Stimulated activated CD8-positive, alpha-beta memory T cell treated with anti-CD3 and anti-CD28 coated beads, Interleukin-12 subunit alpha, Interleukin-12 subunit beta, amount 100 ng/mL, for 24 hours (primary cell): ENCODE measurements at regions not wholly inside any gene's neighbourhood (a gene's known extent, or its start where the extent isn't known, plus 50 kb on each side); places are given as distances from the start of the nearest gene placed in this dataset.
"Not testable (repeated sequence)": the region's sequence is repeated elsewhere in the genome, so short reads cannot be mapped to it uniquely, and the experiment has no call there.

Experiments used
- DNase-seq: peaks from one replicate; pipeline ENCODE4 v3.0.0-alpha.2; 2020; ENCODE audit errors: extremely low read depth

DNA sequence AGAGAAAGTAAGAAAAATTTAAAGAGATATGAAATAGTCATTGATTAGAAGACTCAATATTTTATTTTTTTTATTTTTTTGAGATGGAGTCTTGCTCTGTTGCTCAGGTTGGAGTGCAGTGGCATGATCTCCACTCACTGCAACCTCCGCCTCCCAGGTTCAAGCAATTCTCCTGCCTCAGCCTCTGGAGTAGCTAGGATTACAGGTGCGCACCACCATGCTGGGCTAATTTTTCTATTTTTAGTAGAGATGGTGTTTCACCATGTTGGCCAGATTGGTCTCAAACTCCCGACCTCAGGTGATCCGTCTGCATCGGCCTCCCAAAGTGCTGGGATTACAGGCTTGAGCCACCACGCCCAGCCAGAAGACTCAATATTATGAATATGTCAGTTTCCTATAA lies 672.6 kb downstream of the UQCRFS1 start:
- not testable (repeated sequence) for DNase-seq

DNA sequence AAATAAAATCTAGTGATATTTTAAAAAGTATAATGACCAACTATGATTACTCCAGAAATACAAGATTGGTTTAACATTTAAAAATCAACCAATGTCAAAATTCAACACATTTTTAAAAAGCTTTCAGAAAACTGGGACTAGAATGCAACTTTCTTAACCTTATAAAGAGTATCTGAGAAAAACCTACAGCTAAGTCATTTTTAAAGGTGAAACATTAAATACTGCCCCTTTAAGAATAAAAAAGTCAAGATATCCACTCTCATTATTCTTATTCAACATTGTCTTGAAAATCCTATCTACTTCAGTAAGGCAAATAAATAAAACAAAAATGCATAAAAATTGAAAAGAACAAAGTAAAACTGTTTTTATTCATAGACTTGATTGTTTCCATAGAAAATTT lies 673.2 kb downstream of the UQCRFS1 start:
- DNase-seq = no peak

DNA sequence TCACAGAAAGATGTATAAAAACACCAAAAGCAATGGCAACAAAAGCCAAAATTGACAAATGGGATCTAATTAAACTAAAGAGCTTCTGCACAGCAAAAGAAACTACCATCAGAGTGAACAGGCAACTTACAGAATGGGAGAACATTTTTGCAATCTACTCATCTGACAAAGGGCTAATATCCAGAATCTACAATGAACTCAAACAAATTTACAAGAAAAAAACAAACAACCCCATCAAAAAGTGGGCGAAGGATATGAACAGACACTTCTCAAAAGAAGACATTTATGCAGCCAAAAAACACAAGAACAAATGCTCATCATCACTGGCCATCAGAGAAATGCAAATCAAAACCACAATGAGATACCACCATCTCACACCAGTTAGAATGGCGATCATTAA lies 674.4 kb downstream of the UQCRFS1 start:
- not testable (repeated sequence) for DNase-seq

DNA sequence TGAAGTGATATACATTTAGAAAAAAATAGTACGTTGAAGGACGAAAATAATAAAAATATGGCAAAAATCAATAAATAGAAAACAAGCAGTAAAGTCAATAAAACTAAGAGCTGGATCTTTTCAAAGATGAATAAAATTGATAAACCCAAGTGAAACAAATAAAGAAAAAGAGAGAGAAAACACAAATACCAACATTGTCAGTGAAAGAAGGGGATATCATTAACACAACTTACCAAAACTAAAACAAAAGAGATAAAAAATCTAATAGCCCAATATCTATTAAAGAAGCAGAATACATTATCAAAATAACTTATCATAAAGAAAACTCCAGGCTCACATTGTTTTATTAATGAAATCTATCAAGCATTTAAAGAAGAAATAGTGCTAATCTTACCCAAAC lies 675.1 kb downstream of the UQCRFS1 start:
- no peak for DNase-seq

DNA sequence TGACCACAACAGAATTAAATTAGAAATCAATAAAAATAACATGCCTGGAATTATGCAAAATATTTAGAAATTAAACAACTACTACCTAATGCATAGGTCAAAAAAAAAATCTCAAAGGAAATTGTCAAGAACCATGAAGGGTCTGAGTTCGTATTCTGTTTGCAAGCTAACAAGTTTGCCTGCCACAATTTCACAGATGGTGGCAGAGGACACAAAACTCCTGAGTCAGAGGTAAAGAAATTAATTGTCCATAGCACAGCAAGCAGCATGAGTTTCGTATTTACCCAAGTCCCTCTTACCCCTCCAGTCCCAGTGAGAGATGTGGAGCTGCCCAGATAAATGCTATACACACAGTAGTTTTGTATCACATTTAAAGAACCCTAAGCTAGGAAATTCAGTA lies 675.9 kb downstream of the UQCRFS1 start:
- no peak for DNase-seq

DNA sequence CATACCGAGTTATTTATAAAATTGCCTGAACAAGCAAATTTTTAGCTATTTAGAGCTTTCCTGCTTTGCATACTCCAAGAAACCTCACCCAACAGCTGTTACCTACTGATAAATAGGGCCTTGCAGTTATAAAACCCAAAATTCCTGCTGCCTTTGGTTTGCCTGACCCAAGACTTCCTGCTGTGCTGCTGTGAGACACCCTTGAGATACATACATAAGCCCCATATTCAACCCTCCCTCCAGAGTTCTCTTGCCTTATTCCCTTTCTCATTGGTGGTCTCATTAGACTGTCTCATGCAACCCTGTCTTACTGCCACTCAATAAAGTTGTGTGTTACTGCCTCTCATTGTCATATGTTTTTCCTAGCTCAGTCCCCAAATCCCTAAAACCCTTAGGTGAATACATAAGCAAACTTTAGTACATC lies 677.6 kb downstream of the UQCRFS1 start:
- DNase-seq = no peak

DNA sequence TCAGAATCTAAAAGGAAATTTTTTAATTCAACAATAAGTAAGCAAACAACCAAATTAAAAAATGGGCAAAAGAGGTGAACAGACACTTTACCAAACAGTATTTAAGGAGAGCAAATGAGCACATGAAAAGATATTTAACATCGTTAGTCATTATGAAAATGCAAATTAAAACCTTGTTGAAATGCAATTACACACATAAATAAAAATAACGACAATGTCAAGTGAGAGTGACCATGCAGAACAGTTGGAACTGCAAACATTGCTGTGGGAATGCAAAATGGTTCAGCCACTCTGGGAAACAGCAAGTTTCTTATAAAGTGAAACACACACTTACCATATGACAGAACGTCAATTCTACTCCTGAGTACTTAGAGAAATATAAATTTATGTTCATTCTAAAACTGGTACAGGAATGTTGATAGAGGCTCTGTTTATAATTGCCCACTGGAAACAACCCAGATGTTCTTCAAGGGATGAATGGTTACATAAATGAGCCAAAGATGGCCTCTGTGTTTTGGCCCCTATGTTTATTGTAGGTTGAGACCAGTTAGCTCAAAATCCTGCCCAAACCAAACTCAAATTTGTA lies 678.1 kb downstream of the UQCRFS1 start:
- no peak for DNase-seq

DNA sequence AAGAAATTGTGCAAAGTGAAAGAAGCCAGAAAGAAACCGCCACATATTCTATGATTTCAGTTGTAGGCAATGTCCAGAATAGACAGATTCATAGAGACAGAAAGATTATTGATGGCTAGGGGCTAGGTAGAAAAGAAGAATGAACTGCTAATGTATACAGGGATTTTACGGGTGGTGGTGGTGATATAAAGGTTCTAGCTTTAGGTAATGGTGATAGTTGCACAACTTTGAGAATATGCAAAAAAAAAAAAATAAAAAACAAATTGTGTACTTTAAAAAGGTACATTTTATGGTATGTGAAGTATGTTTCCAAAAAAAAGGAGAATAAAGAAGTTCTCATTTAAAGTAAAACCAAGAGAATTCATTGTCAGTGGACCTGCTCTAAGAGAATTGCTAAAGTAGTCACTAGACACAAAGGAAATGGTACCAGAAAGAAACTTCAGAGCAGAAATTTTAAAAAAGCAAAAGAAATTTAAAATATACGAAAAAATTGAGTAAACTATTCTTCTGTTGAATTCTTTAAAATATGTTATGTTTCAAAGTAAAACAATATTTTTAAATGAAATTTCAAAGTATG lies 680.1 kb downstream of the UQCRFS1 start:
- no peak for DNase-seq

DNA sequence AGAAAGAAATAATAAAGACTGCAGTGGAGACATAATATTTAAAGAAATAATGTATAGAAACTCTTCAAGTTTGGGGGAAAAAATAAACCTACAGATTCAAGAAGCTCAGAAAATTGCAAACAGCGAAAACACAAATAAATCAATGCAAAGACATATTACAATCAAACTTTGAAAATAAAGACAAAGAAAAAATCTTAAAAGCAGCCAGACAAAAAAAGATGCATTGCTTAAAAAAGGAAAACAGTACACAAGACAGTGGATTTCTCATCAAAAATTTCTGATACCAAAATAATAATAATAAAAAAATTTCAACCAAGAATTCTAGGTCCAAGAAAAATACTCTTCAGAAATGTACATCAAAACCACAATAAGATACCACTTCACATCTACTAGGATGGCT lies 681.0 kb downstream of the UQCRFS1 start:
- DNase-seq = no peak

DNA sequence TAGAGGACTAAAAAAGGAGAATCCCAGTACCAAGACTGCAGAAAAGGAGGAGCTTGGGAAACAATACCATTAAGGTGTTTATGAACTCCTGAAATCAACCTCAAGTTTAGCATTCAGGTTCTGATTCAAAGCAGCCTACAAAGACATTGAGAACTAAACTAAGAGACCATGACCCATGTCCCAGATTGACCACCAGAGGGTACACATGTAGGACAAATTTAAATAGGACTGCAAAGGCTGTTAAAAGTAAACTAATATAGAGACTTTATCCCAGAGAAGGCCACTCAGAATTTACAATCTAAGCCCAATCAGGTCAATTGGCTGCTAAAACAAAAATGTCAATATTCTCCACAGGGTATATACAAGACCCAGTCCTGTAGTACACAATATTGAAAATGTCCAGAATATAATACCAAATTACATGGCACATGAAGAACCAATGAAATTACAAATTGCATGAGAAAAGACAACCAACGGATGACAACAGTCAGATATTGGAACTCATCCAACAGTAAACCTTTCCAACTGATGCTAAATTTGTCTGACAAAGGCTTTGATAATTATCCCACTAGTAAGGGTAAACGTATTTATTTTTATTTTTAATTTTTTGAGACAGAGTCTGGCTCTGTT lies 682.4 kb downstream of the UQCRFS1 start:
- DNase-seq = no peak

DNA sequence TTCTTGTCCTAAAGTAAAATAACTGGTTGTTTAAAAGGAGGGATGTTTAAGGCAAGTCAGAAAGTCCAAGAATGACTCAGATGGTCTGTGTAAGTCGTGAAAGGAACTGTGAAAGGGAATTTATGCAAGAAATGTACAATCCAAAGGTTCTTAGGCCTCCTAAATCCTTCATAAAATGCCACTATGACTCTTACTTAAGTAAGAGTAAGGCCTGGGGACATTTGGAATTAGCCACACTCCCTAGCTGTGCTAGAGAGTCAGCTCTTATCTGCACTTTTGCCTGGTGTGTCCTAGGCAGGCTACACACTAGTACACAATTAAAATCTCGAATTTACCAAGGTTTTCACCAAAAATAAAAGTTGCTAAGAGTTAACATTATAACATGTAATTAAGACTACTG lies 686.9 kb downstream of the UQCRFS1 start:
- no peak for DNase-seq

DNA sequence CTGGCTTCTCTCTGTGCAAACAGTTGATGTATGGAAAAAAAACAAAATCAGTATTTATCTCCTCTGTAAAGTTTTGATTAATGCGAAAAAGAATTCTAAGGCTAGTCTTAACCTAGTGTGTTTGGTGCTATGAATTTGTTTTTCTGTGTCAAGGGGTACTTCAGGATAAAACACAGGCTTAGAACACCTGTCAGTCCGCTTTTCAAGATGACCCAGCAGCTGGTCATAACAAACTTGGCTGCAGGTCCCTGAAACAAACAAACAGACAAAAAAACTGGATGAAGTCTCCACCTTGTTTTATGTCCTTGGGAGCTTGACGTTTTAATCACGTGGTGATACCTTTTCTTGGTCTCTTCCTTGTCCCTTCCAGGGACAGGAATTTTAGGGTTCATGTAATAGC lies 689.3 kb downstream of the UQCRFS1 start:
- DNase-seq = no peak

DNA sequence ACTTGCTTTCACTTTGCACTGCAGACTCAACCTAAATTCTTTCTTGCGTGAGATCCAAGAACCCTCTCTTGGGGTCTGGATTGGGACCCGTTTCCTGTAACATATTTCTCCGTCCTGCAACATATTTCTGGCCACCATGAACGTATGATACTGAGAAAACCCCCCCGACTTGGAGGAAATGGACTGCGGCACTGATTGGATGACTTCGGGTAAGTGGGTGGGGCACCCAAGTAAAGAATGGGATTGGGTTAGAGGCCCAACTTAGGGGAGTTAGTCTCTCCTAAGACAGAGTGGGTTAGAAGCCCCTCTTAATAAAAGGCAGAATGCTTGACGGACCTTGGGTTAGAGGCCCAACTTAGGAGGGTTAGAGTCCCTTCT lies 690.4 kb downstream of the UQCRFS1 start:
- no peak for DNase-seq

DNA sequence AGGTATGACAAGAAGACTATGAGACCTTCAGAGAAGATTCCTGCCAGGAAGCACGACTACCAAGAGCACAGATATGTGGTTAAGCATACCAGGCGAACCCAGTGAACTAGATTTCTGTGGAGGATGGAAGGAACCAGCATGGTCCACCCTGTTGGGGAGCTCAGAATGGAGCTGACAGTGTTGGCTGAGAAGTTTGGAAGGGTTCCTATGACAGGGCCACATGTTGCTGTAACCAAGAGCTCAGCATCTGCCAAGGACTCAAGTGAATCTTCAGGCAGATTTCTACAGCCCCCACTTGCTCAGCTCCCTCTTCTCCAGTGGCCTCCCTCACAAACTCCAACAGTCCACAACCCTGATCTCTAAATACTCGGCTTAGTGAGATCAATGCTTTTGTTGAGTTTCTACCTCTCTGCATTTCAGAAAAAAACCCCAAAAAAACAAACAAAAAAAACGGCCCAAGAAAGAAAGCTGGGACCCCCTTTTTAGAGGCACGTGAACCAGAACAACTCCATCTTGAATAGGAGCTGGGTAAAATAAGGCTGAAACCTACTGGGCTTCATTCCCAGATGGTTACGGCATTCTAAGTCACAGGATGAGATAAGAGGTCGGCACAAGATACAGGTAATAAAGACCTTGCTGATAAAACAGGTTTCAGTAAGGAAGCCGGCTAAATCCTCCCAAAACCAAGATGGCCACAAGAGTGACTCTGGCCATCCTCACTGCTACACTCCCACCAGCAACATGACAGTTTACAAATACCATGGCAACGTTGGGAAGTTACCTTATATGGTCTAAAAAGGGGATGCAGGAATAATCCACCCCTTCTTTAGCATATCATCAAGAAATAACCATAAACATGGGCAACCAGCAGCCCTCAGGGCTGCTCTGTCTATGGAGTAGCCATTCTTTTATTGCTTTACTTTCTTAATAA lies 691.1 kb downstream of the UQCRFS1 start:
- DNase-seq = no peak

DNA sequence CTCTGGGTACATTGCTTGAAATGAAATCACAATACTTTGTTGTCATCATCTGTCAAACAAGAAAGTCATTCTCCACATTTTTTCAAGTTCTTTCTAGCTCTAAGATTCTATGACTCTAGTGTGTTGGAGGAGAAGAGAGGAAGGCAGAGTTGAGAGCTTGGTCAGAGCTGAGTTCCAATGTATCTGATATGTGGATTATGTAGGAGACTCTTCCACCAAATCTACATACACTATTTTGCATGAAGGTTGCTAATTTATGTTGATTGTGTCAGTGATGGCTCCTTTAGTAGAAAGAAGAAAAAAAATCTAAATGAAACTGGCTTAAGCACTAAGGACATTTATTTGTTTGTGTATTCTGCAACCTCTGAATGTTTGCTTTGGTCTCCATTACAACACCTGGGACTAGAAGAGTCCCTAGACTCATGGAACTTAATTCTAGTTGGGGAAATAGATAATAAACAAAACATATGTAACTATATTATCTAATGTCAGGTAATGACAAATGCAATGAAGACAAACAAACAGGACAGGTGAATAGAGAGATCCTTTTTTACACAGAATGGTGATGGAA lies 691.9 kb downstream of the UQCRFS1 start:
- no peak for DNase-seq

DNA sequence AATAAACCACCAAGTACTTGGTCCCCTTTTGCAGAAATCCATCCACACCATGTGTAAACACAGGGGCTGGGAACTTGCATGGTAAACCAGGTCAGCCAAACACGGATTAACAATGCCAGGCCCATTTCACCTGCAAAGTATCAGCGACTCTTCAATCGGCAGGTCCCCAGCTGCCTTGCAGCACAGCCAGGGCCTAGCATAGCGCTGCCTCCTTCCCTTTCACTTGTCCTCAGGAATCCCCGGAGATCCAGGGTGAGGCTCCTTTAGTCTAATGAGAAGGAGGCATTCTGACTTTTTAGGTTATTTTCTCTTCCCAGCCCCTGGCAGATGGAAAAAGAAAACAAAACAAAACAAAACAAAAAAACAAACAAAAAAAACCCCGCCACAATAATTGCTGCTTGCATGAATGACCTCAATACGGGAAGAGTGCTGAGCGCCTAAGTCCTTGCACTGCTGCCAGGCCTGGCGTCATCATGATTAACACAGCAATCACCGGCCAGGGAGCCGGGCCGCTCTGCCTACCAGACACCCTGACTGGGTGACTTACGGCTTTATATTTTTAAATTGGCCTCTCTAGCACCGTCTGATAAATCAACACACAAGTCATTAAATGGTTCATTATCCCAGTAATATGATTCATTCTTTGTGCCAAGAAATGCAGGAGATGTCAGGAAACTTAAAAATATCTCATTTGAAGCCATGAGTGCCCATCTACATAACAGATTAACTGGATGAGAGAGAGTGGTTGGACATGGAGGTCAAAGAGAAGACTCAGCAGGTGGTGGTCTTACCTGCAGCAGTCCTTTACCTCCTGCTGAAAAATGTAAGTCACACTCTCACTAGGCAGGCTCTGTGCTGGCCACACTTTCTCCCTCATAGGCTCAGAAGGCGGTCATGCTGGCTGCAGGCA lies 692.7 kb downstream of the UQCRFS1 start:
- no peak for DNase-seq

DNA sequence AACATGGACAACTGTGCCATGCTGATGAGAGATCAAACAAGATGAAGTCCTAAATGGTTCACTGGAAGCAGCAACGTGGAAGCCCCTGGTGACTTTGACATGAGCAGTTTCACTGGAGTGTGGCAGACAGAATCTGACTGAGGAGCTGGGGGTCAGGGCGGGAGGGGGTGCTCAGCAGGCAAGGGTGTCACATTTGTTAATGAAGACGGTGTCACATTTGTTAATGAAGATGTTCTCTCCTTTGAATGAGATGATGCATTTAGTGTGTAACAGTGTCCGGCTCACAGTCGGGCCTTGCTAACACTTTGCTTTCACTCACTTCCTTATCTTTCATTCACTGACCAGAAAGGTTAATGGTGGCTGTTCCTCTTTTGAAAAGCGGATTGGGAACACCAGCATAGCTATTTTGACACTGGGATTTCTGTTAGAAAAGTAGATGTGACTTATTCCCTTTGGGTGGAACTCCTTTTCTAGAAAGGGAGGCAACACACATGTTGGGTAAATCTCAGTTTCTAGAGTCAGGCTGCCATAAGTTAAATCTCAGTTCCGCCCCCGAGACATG lies 693.7 kb downstream of the UQCRFS1 start:
- DNase-seq = no peak

DNA sequence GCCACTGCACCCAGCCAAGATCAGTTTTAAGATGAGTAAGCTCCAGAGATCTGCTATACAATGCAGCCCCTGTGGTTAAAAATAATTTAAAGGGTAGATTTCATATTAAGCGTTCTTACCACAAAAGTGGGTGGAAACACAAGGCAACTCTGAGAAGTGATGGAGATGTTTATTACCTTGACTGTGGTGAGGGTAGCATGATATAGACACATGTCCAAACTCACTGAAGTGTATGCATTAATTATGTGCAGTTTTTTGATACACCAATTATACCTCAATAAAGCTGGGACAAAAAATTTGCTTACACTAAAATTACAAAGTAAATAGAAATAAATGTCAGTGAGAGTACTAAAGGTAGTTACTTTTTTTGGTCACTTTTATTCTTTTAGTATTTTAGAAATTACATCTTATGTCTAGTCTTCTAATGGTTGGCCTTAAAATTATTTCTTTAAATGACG lies 696.5 kb downstream of the UQCRFS1 start:
- DNase-seq = no peak

DNA sequence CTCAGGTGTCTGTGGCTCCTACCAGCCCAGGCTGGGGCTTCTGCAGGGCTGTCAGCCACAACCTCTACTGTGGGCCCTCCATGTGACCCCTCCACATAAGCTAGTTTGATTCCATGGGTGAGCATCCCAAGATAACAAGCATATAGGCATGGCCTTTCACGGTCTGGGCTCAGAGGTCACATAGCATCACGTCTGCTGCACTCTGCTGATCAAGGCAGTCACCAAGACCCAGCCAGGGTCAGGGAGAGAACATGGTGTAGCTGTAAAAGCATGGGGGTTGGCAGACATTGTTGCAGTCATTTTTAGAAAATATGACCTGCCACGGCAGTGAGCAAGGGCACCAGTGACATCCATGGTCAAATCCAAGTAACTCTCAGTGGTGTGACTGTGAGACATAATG lies 698.8 kb downstream of the UQCRFS1 start:
- no peak for DNase-seq

DNA sequence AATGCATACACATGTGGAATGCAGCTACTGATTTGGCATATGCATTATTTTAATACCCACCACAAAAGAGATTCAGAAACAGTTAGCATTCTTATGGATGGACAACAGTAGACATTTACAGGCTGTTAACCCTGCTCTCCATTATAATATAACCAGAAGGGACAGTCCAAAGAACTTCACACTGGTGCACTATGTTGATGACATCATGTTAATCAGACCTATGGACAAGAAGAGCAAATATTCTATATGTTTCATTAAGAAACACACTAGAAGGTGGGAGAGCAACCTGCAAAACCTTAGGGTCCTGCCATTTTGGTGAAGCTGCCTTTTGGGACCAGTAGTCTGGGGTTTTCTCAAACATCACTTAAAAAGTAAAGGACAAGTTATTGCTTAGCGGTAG lies 701.3 kb downstream of the UQCRFS1 start:
- DNase-seq = no peak
